Medulla oblongata (tissue), 1 donor: ENCODE measurements at regions not wholly inside any gene's neighbourhood (a gene's known extent, or its start where the extent isn't known, plus 50 kb on each side); places are given as distances from the start of the nearest gene placed in this dataset.
"Not testable (repeated sequence)": the region's sequence is repeated elsewhere in the genome, so short reads cannot be mapped to it uniquely, and the experiment has no call there.

Source experiments
- DNase-seq: peaks from one replicate; pipeline ENCODE4 v3.0.0-alpha.2; 2015; ENCODE audit errors: extremely low spot score

GRCh38 chr22:19599626-19600243 is 75.5 kb upstream of the CLDN5 start:
- DNase-seq, result no peak

GRCh38 chr22:19603346-19603745 is 79.1 kb upstream of the CLDN5 start:
- not testable (repeated sequence) for DNase-seq

- no peak for DNase-seq
Observed at GRCh38 chr22:19603767-19604166, 79.6 kb upstream of the CLDN5 start.

GRCh38 chr22:19604711-19605268 is 80.6 kb upstream of the CLDN5 start:
- DNase-seq, result no peak

GRCh38 chr22:19605508-19606331 is 81.5 kb upstream of the CLDN5 start:
- no peak for DNase-seq

GRCh38 chr22:19606332-19607191 is 82.4 kb upstream of the CLDN5 start:
- DNase-seq, result no peak

- DNase-seq, result no peak
Observed at GRCh38 chr22:19607192-19608002, 83.2 kb upstream of the CLDN5 start.

- DNase-seq, result no peak
Observed at GRCh38 chr22:19608003-19608690, 83.9 kb upstream of the CLDN5 start.

- DNase-seq, result not testable (repeated sequence)
Observed at GRCh38 chr22:19609753-19610152, 85.5 kb upstream of the CLDN5 start.

- DNase-seq, result no peak
Observed at GRCh38 chr22:19610518-19611253, 86.5 kb upstream of the CLDN5 start.

GRCh38 chr22:19611590-19611989 is 87.4 kb upstream of the CLDN5 start:
- no peak for DNase-seq

GRCh38 chr22:19612866-19613572 is 88.8 kb upstream of the CLDN5 start:
- no peak for DNase-seq

GRCh38 chr22:19614536-19614863 is 90.3 kb upstream of the CLDN5 start:
- DNase-seq, result no peak

GRCh38 chr22:19615001-19615461 is 90.8 kb upstream of the CLDN5 start:
- DNase-seq, result no peak

- DNase-seq, result no peak
Observed at GRCh38 chr22:19615867-19616581, 91.8 kb upstream of the CLDN5 start.

GRCh38 chr22:19619144-19620009 is 94.9 kb upstream of the SEPTIN5 start:
- no peak for DNase-seq

GRCh38 chr22:19620742-19621371 is 93.4 kb upstream of the SEPTIN5 start:
- DNase-seq, result no peak
